IMR-90 (cell line): ENCODE measurements at regions not wholly inside any gene's neighbourhood (a gene's known extent, or its start where the extent isn't known, plus 50 kb on each side); places are given as distances from the start of the nearest gene placed in this dataset.
A peak's percentile ranks its signal among the peaks of the same experiment; 100 is the strongest.

Experiments
- ATAC-seq: fragments of 200-7000 bp; cut with Tn5 transposase; 2 replicates; pipeline ENCODE4 v1.9.1; 2020; ENCODE audit warnings: low read depth, mild to moderate bottlenecking, moderate library complexity
- BruUV-seq: library from RNA; stranded (reverse); fragments of 400-500 nt; replicated peaks from 2 replicates; lab custom pipeline; 2021; lab: Mats Ljungman, UMichigan
- CTCF ChIA-PET: fragments of 300-600 bp; formaldehyde crosslinking; extraction: SDS; loops from one replicate; lab custom pipeline; 2021; ENCODE audit warnings: antibody characterized with exemption; lab: Yijun Ruan, JAX
- POLR2A ChIA-PET: fragments of 300-600 bp; sonication (Branson Sonifier 250); formaldehyde crosslinking; loops from one replicate; lab custom pipeline; 2022; ENCODE audit warnings: antibody characterized with exemption; ENCODE audit not compliant: unreplicated experiment; lab: Charles Lee
- DNase-seq: peaks from one replicate; pipeline ENCODE4 v3.0.0; 2013
- H2AFZ ChIP-seq: replicated peaks from 2 replicates; pipeline ENCODE3; 2013; ENCODE audit warnings: low read length, mild to moderate bottlenecking; ENCODE audit not compliant: poor library complexity
- H2AK5ac ChIP-seq: 2 replicates; pipeline ENCODE4 v1.6.1; 2013; ENCODE audit warnings: low read depth, low read length, inconsistent platforms
- H2AK9ac ChIP-seq: replicated peaks from 2 replicates; pipeline ENCODE3; 2013; ENCODE audit warnings: mild to moderate bottlenecking, low read depth, low read length, moderate library complexity; ENCODE audit not compliant: poor library complexity
- H2BK120ac ChIP-seq: 2 replicates; pipeline ENCODE4 v1.6.1; 2013; ENCODE audit warnings: low read depth, low read length, inconsistent platforms
- H2BK15ac ChIP-seq: 3 replicates; pipeline ENCODE4 v1.6.1; 2013; ENCODE audit warnings: low read depth, low read length, inconsistent platforms
- H2BK20ac ChIP-seq: 2 replicates; pipeline ENCODE4 v1.6.1; 2013; ENCODE audit warnings: low read depth, mild to moderate bottlenecking, inconsistent platforms, low read length, moderate library complexity
- H2BK5ac ChIP-seq: 2 replicates; pipeline ENCODE4 v1.6.1; 2013; ENCODE audit warnings: mild to moderate bottlenecking, low read depth, low read length, inconsistent platforms; ENCODE audit not compliant: poor library complexity, severe bottlenecking
- H3K14ac ChIP-seq: replicated peaks from 2 replicates; pipeline ENCODE4 v1.6.1; 2013; ENCODE audit warnings: low read depth, low read length, inconsistent platforms
- H3K18ac ChIP-seq: 2 replicates; pipeline ENCODE4 v1.6.1; 2013; ENCODE audit warnings: low read depth, low read length, control low read depth
- H3K23ac ChIP-seq: 2 replicates; pipeline ENCODE4 v1.6.1; 2013; ENCODE audit warnings: low read depth, low read length, inconsistent platforms
- H3K27ac ChIP-seq: 2 replicates; pipeline ENCODE4 v1.5.1; 2013; ENCODE audit warnings: mild to moderate bottlenecking, control low read depth, low read length; ENCODE audit not compliant: insufficient read depth
- H3K27me3 ChIP-seq: 2 replicates; pipeline ENCODE4 v1.6.1; 2013; ENCODE audit warnings: low read length; ENCODE audit not compliant: control insufficient read depth, insufficient read depth
- H3K36me3 ChIP-seq: 2 replicates; pipeline ENCODE4 v1.6.1; 2013; ENCODE audit warnings: low read length, mixed read lengths; ENCODE audit not compliant: control insufficient read depth, insufficient read depth
- H3K4ac ChIP-seq: 2 replicates; pipeline ENCODE4 v1.6.1; 2013; ENCODE audit warnings: low read depth, low read length, inconsistent platforms
- H3K4me1 ChIP-seq: 2 replicates; pipeline ENCODE4 v1.6.1; 2013; ENCODE audit warnings: low read length, mixed read lengths; ENCODE audit not compliant: control insufficient read depth, insufficient read depth
- H3K4me2 ChIP-seq: 2 replicates; pipeline ENCODE4 v1.6.1; 2013; ENCODE audit warnings: low read depth, mild to moderate bottlenecking, control low read depth, low read length, moderate library complexity
- H3K4me3 ChIP-seq: 2 replicates; pipeline ENCODE4 v1.5.1; 2013; ENCODE audit warnings: low read depth, mild to moderate bottlenecking, control low read depth, low read length, moderate library complexity; ENCODE audit not compliant: insufficient read depth
- H3K56ac ChIP-seq: 2 replicates; pipeline ENCODE4 v1.6.1; 2013; ENCODE audit warnings: low read length, inconsistent platforms; ENCODE audit not compliant: insufficient read depth; ENCODE audit errors: extremely low read depth
- H3K79me1 ChIP-seq, 2 experiments: 2 replicates each; pipeline ENCODE4 v1.6.1; 2013; ENCODE audit warnings: low read length in 2 of 2, inconsistent platforms in 1 of 2, low read depth in 1 of 2
- H3K9ac ChIP-seq: 2 replicates; pipeline ENCODE4 v1.6.1; 2013; ENCODE audit warnings: low read depth, low read length, control low read depth
- H3K9me1 ChIP-seq: 2 replicates; pipeline ENCODE4 v1.6.1; 2013; ENCODE audit warnings: low read length, inconsistent platforms; ENCODE audit not compliant: insufficient read depth
- H3K9me3 ChIP-seq: 2 replicates; pipeline ENCODE4 v1.6.1; 2013; ENCODE audit warnings: low read length; ENCODE audit not compliant: control insufficient read depth, insufficient read depth
- H4K20me1 ChIP-seq: 2 replicates; pipeline ENCODE4 v1.6.1; 2013; ENCODE audit warnings: low read length, inconsistent platforms; ENCODE audit not compliant: insufficient read depth
- H4K5ac ChIP-seq: 2 replicates; pipeline ENCODE4 v1.6.1; 2013; ENCODE audit warnings: mild to moderate bottlenecking, low read depth, low read length, control low read depth
- H4K8ac ChIP-seq, 2 experiments: 2 replicates each; pipeline ENCODE4 v1.6.1; 2013; ENCODE audit warnings: low read depth in 2 of 2, low read length in 2 of 2, control low read depth in 1 of 2, inconsistent platforms in 1 of 2
- H4K91ac ChIP-seq: 2 replicates; pipeline ENCODE4 v1.6.1; 2013; ENCODE audit warnings: low read depth, low read length, inconsistent platforms; ENCODE audit not compliant: insufficient read depth
- CHD1 ChIP-seq: IDR thresholded peaks from 2 replicates; pipeline ENCODE4 v1.6.1; 2012; ENCODE audit warnings: low read depth, low read length, improper control_type of control experiment
- FOS ChIP-seq: fragments of 150-350 bp; IDR thresholded peaks from 2 replicates; pipeline ENCODE4 v1.6.1; 2016; ENCODE audit warnings: low read depth, low read length
- WGBS, 2 experiments: methylation state at CpG; one replicate each; pipeline versions ENCODE4 v1.1.5 to v1.1.7; 2013; ENCODE audit warnings: missing lambda C conversion rate in 2 of 2; ENCODE audit not compliant: insufficient read length in 1 of 2; ENCODE audit errors: extremely low coverage in 2 of 2; 5-methylcytosine and 5-hydroxymethylcytosine counted together
- dilution Hi-C: fragments of 300-500 bp; cut with HindIII; formaldehyde crosslinking; loops from one replicate; pipeline ENCODE4 v1.14.3; 2018; ENCODE audit warnings: low sequenced_read_pairs; ENCODE audit not compliant: unreplicated experiment
- in situ Hi-C: fragments of 300-500 bp; cut with MboI; formaldehyde crosslinking; loops from 3 replicates; pipeline ENCODE4 v1.14.3; 2019; ENCODE audit warnings: low sequenced_read_pairs, inconsistent platforms, mixed read lengths
- intact Hi-C: fragments of 100-400 bp; cut with micrococcal nuclease; formaldehyde crosslinking; loops from 2 replicates; pipeline ENCODE4 v1.10.0; 2022
- TF ChIP-seq, protein P1 (sequence below): fragments of 150-350 bp; IDR thresholded peaks from 2 replicates; pipeline ENCODE4 v1.6.1; 2017; ENCODE audit warnings: mild to moderate bottlenecking, antibody characterized with exemption, low read length, low read depth

DNA sequence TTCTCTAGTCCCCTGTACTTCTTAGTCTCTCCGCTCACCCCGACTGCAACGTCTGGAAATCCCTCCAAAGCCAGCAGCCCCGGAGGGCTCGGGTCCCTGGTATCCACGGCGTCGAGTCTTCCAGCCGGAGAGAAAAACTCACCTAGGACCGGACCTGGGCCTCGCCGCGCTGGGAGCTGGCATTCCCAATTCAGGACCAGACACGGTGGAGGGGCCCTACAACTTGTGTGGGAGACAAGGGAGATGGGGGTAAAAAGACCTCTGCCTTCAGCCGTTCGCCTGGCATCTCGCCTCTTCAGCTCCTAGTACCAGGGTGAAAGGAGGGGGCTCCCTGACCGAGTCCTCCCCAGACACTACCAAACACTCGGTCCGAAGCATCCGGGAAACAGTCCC lies 64.3 kb downstream of the GPX5 start:
- Histone ChIP-seq H2BK120ac (no peak overlapping the region), H2BK20ac (no peak overlapping the region), H2AFZ (peak overlapping the region; percentile 17), H3K9me1 (no peaks in the 10 kb centered on the region), H4K8ac (no peak overlapping the region), H3K4me2 (peak overlapping the region; percentile 75), H3K27me3 (peaks cover 2% of the 10 kb centered on the region; the same call in 1 of the 2 replicates), H2BK15ac (no peak overlapping the region), H2BK5ac (no peak overlapping the region), H3K4me1 (no peaks in the 10 kb centered on the region), H3K79me1 (no peaks in the 10 kb centered on the region), H3K27ac (no peak overlapping the region), H3K14ac (no peak overlapping the region), H2AK9ac (peak overlapping the region; percentile 19), H3K56ac (no peak overlapping the region), H2AK5ac (no peak overlapping the region), H3K4me3 (0 out of 2 replicates have a peak overlapping the region, but pooled peaks have one; percentile 35), H3K36me3 (no peaks in the 10 kb centered on the region), H3K4ac (no peak overlapping the region), H3K9me3 (no peaks in the 10 kb centered on the region), H3K23ac (no peak overlapping the region), H4K20me1 (no peaks in the 10 kb centered on the region), H4K91ac (no peak overlapping the region), H4K5ac (no peak overlapping the region), H3K9ac (no peak overlapping the region), H3K18ac (no peak overlapping the region)
- ATAC-seq (no peak), DNase-seq (no peak)
- in situ Hi-C loops (no loop called here), dilution Hi-C loops (no loop called here), intact Hi-C loops (loop anchor here (1.0 to 10.0 kb wide), 5 partner anchors 17 to 185 kb away; no protein-coding TSS in a partner anchor)
- ChIA-PET POLR2A (no interaction called here), CTCF (no interaction called here)
- TF ChIP-seq, protein P1, sequence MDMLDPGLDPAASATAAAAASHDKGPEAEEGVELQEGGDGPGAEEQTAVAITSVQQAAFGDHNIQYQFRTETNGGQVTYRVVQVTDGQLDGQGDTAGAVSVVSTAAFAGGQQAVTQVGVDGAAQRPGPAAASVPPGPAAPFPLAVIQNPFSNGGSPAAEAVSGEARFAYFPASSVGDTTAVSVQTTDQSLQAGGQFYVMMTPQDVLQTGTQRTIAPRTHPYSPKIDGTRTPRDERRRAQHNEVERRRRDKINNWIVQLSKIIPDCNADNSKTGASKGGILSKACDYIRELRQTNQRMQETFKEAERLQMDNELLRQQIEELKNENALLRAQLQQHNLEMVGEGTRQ: no peak
- TF ChIP-seq CHD1 (no peak), FOS (no peak)
- WGBS, 2 experiments: 11% methylated on average over 7 of the region's 21 CpGs; no CpG with 5 or more reads in 1 of the 2 experiments
- no TSS peak for BruUV-seq
